ENCODE measurements at regions not wholly inside any gene's neighbourhood (a gene's known extent, or its start where the extent isn't known, plus 50 kb on each side); places are given as distances from the start of the nearest gene placed in this dataset.
A peak's percentile ranks its signal among the peaks of the same experiment; 100 is the strongest.

DNA sequence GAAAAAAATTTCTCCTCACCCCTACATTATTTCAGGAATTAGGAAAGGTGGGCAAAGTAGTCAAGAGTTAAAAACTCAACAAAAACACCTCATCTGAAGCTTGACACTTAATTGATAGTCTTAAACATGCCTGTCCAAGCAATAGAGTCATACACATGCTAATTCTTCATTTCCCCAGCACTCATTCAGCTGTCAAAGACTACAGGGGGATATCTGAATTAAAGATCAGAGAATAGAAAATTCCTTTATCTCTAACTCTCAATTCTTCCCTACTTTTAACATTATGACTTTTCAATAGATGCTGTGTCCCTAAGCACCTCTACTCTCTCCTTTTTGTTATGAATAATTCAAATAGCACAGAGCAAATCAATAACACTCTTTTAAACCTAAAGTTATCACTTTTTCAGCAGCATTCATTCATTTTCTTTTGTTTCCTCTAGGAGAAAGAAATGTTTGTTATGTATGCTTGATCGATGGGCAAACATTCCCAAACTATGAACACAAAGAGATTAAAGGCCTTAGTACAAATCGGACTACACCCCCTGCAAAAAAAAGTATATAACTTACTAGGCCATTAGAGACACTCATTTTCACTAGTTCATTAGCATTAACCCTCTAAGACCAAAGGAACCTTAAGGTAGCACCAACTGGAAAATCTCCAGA is 94.9 kb upstream of the SPTLC3 start:
- no peak for TF ChIP-seq EP300 (IDR thresholded peaks at IDR 0.05)
- TF ChIP-seq, protein P1, sequence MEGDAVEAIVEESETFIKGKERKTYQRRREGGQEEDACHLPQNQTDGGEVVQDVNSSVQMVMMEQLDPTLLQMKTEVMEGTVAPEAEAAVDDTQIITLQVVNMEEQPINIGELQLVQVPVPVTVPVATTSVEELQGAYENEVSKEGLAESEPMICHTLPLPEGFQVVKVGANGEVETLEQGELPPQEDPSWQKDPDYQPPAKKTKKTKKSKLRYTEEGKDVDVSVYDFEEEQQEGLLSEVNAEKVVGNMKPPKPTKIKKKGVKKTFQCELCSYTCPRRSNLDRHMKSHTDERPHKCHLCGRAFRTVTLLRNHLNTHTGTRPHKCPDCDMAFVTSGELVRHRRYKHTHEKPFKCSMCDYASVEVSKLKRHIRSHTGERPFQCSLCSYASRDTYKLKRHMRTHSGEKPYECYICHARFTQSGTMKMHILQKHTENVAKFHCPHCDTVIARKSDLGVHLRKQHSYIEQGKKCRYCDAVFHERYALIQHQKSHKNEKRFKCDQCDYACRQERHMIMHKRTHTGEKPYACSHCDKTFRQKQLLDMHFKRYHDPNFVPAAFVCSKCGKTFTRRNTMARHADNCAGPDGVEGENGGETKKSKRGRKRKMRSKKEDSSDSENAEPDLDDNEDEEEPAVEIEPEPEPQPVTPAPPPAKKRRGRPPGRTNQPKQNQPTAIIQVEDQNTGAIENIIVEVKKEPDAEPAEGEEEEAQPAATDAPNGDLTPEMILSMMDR (IDR thresholded peaks at IDR 0.05) = no peak
- no peak for TF ChIP-seq POLR2A (IDR thresholded peaks at IDR 0.05)
- Histone ChIP-seq H3K27ac (no peak overlapping the region), H3K9me3 (no peaks in the 10 kb centered on the region), H3K4me3 (no peak overlapping the region), H3K27me3 (no peaks in the 10 kb centered on the region), H3K36me3 (no peaks in the 10 kb centered on the region), H3K4me1 (no peaks in the 10 kb centered on the region)
- WGBS, 2 donors = 48 to 60% methylated on average over 2 of the region's 2 CpGs
- no peak for DNase-seq (ENCODE audit: low spot score in 2 of 2)

GRCh38 chr20:12914804-12915203 is 94.0 kb upstream of the SPTLC3 start:
- TF ChIP-seq EP300 (IDR thresholded peaks at IDR 0.05) = no peak
- TF ChIP-seq, protein P1 (IDR thresholded peaks at IDR 0.05) = no peak
- TF ChIP-seq POLR2A (IDR thresholded peaks at IDR 0.05) = no peak
- no peaks in the 10 kb centered on the region for H3K36me3 ChIP-seq
- 46 to 50% methylated on average over 4 of the region's 4 CpGs for WGBS, 2 donors
- H3K4me1 ChIP-seq = no peaks in the 10 kb centered on the region
- H3K27me3 ChIP-seq = no peaks in the 10 kb centered on the region
- no peak overlapping the region for H3K27ac ChIP-seq
- DNase-seq (ENCODE audit: low spot score in 2 of 2) = no peak
- no peaks in the 10 kb centered on the region for H3K9me3 ChIP-seq
- H3K4me3 ChIP-seq = no peak overlapping the region

GRCh38 chr20:12916699-12917098 is 92.1 kb upstream of the SPTLC3 start:
- Histone ChIP-seq H3K4me1 (no peaks in the 10 kb centered on the region), H3K4me3 (no peak overlapping the region), H3K9me3 (no peaks in the 10 kb centered on the region), H3K27ac (no peak overlapping the region), H3K27me3 (no peaks in the 10 kb centered on the region), H3K36me3 (no peaks in the 10 kb centered on the region)
- no peak for TF ChIP-seq POLR2A (IDR thresholded peaks at IDR 0.05)
- TF ChIP-seq, protein P1 (IDR thresholded peaks at IDR 0.05) = no peak
- TF ChIP-seq EP300 (IDR thresholded peaks at IDR 0.05) = no peak
- WGBS, 2 donors = 33 to 64% methylated on average over 1 of the region's 1 CpG
- DNase-seq (ENCODE audit: low spot score in 2 of 2) = no peak

GRCh38 chr20:12924126-12924525 is 84.6 kb upstream of the SPTLC3 start:
- Histone ChIP-seq H3K9me3 (no peaks in the 10 kb centered on the region), H3K36me3 (no peaks in the 10 kb centered on the region), H3K4me1 (peaks cover 0 to 6% (median 2%) of the 10 kb centered on the region in 4 donors), H3K27me3 (no peaks in the 10 kb centered on the region), H3K27ac (no peak overlapping the region), H3K4me3 (no peak overlapping the region)
- no peak for DNase-seq (ENCODE audit: low spot score in 2 of 2)
- TF ChIP-seq, protein P1 (IDR thresholded peaks at IDR 0.05) = no peak
- TF ChIP-seq EP300 (IDR thresholded peaks at IDR 0.05) = no peak
- no peak for TF ChIP-seq POLR2A (IDR thresholded peaks at IDR 0.05)
- WGBS, 2 donors = 19 to 25% methylated on average over 2 of the region's 2 CpGs

- Histone ChIP-seq H3K27me3 (no peaks in the 10 kb centered on the region), H3K4me1 (peaks cover 0 to 6% (median 2%) of the 10 kb centered on the region in 4 donors), H3K36me3 (no peaks in the 10 kb centered on the region), H3K27ac (no peak overlapping the region), H3K9me3 (no peaks in the 10 kb centered on the region), H3K4me3 (no peak overlapping the region)
- DNase-seq (ENCODE audit: low spot score in 2 of 2) = peak in 1 of 2 donors; percentile 24
- WGBS, 2 donors = 30 to 34% methylated on average over 7 of the region's 7 CpGs
- TF ChIP-seq, protein P1 (IDR thresholded peaks at IDR 0.05) = peak; percentile 57 to 87 (median 80)
- TF ChIP-seq POLR2A (IDR thresholded peaks at IDR 0.05) = no peak
These were observed 83.5 kb upstream of the SPTLC3 start for GRCh38 chr20:12925210-12925755.

Measured in tibial nerve (tissue), 4 donors.